Progenitor cell of endocrine pancreas (in vitro differentiated cells): ENCODE measurements at regions not wholly inside any gene's neighbourhood (a gene's known extent, or its start where the extent isn't known, plus 50 kb on each side); places are given as distances from the start of the nearest gene placed in this dataset.

ENCODE experiments used
- DNase-seq: peaks from one replicate; pipeline ENCODE4 v3.0.0; 2021; ENCODE audit warnings: low spot score; ENCODE audit not compliant: unreplicated experiment
- H3K27ac Mint-ChIP-seq: 2 replicates; pipeline ENCODE4 v1.8.0; 2021; ENCODE audit warnings: mild to moderate bottlenecking, moderate library complexity, mixed read lengths
- H3K27me3 Mint-ChIP-seq: 2 replicates; pipeline ENCODE4 v1.8.0; 2021; ENCODE audit warnings: mixed read lengths
- H3K36me3 Mint-ChIP-seq: 2 replicates; pipeline ENCODE4 v1.8.0; 2022; ENCODE audit warnings: mixed read lengths; ENCODE audit not compliant: insufficient read depth
- H3K4me1 Mint-ChIP-seq: 2 replicates; pipeline ENCODE4 v1.8.0; 2021; ENCODE audit warnings: low read depth, mixed read lengths
- H3K4me3 Mint-ChIP-seq: 2 replicates; pipeline ENCODE4 v1.8.0; 2021; ENCODE audit warnings: low read depth, mild to moderate bottlenecking, moderate library complexity, mixed read lengths
- H3K9me3 Mint-ChIP-seq: 2 replicates; pipeline ENCODE4 v1.8.0; 2021; ENCODE audit warnings: low read depth, mixed read lengths
- TF ChIP-seq, protein P1 (sequence below): fragments of 200-600 bp; sonication (generic); IDR thresholded peaks from one replicate; pipeline ENCODE4 v1.5.0; 2021; ENCODE audit warnings: antibody characterized with exemption, mild to moderate bottlenecking; ENCODE audit not compliant: unreplicated experiment

DNA sequence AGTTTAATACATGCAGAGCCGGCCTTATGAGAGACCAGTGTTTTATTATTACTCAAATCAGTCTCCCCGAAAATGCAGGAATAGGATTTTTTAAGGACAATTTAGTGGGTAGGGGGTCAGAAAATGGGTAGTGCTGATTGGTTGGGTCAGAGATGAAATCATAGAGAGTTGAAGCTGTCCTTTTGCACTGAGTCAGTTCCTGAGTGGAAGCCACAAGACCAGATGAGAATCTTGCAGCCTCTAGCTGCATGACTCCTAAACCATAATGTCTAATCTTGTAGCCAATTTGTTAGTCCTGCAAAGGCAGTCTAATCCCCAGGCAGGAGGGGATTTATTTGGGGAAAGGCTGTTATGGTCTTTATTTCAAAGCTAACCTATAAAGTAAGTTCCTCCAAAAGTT is 1163.9 kb downstream of the DIAPH3 start:
- H3K27ac Mint-ChIP-seq, result no peak overlapping the region
- H3K36me3 Mint-ChIP-seq, result no peaks in the 10 kb centered on the region
- no peaks in the 10 kb centered on the region for H3K27me3 Mint-ChIP-seq
- no peak for DNase-seq
- H3K4me1 Mint-ChIP-seq, result no peaks in the 10 kb centered on the region
- no peak overlapping the region for H3K4me3 Mint-ChIP-seq
- TF ChIP-seq, protein P1, sequence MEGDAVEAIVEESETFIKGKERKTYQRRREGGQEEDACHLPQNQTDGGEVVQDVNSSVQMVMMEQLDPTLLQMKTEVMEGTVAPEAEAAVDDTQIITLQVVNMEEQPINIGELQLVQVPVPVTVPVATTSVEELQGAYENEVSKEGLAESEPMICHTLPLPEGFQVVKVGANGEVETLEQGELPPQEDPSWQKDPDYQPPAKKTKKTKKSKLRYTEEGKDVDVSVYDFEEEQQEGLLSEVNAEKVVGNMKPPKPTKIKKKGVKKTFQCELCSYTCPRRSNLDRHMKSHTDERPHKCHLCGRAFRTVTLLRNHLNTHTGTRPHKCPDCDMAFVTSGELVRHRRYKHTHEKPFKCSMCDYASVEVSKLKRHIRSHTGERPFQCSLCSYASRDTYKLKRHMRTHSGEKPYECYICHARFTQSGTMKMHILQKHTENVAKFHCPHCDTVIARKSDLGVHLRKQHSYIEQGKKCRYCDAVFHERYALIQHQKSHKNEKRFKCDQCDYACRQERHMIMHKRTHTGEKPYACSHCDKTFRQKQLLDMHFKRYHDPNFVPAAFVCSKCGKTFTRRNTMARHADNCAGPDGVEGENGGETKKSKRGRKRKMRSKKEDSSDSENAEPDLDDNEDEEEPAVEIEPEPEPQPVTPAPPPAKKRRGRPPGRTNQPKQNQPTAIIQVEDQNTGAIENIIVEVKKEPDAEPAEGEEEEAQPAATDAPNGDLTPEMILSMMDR, result no peak
- peaks cover 7% of the 10 kb centered on the region for H3K9me3 Mint-ChIP-seq

DNA sequence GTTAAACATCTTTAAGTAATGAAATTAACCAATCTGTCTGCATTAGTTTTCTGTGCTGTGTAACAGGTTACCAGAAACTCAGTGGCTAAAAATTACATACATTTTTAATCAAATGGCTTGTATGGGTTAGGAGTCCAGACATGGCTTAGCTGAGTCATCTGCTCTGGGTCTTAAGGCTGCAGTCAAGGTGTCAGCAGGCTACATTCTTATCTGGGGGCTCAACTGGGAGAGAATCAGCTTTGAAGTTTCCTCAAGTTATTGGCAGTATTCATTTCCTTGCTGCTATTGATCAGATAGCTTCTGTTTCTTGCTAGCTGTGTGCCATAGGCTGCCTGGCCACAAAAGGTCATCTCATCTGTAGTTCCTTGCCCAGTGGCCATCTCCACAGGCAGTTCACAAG is 1163.0 kb downstream of the DIAPH3 start:
- Mint-ChIP-seq H3K9me3 (peaks cover 7% of the 10 kb centered on the region), H3K27me3 (no peaks in the 10 kb centered on the region), H3K27ac (no peak overlapping the region), H3K36me3 (no peaks in the 10 kb centered on the region), H3K4me3 (no peak overlapping the region), H3K4me1 (no peaks in the 10 kb centered on the region)
- TF ChIP-seq, protein P1, result no peak
- no peak for DNase-seq

DNA sequence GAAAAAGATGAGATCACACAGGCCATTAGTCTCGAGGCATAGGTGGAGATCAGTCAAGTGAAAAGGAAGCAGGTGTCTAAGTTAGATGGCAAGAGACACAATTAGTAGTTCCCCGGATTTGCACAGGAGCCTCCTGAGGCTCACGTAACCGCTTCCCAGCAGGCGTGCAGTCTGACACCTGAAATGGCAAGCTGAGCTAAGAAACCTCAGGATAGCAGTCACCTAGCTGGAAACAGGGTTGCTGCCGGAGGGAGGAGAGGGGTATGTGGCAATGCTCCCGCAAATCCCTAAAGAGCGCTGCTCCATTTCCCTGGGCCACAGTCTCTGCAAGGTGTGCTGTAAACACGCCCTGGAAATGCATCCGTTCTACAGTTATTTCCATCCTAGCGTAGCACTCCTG is 1151.0 kb downstream of the DIAPH3 start:
- Mint-ChIP-seq H3K27me3 (no peaks in the 10 kb centered on the region), H3K36me3 (no peaks in the 10 kb centered on the region), H3K4me1 (peaks cover 8% of the 10 kb centered on the region), H3K27ac (no peak overlapping the region), H3K9me3 (no peaks in the 10 kb centered on the region), H3K4me3 (no peak overlapping the region)
- no peak for DNase-seq
- TF ChIP-seq, protein P1, result no peak

DNA sequence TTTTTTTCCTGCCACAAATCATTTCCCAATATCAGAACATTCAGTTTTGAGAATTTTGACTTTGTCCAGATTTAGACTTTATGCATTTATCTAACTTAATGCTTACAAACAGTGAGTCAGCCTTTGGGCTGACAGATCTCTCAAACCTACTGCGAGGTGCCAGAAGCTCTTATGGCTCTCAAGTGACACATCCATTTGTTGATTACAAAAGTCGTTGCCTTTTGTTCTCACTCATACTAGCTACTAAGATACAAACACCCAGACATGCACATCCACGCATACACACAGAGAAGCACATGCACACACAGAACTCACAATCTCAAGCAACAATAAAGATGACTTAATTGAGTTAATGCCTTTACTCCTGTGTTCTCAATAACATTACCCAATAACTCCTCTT is 1147.5 kb downstream of the DIAPH3 start:
- Mint-ChIP-seq H3K27me3 (no peaks in the 10 kb centered on the region), H3K27ac (peak overlapping the region; percentile 13), H3K4me3 (no peak overlapping the region), H3K4me1 (peaks cover 8% of the 10 kb centered on the region), H3K36me3 (no peaks in the 10 kb centered on the region), H3K9me3 (no peaks in the 10 kb centered on the region)
- no peak for DNase-seq
- TF ChIP-seq, protein P1, result no peak

DNA sequence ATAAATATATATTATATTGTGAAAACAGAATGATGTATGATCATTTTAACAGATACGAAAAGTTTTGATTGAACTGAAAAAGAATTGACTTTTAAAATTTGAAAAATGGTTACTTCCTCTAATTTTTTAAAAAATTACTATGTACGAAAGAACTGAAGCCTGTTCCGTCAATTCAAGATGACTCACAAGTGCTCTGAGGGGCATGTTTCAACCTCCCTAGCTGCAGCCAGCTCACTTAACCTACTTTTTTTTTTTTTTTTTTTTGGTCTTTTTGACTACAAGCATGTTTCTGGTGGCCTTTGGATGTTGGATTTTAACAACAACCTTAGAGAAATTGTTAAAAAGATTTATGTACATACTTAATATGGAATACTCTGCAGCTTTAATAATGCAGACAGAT is 1139.3 kb downstream of the DIAPH3 start:
- Mint-ChIP-seq H3K4me3 (no peak overlapping the region), H3K27me3 (no peaks in the 10 kb centered on the region), H3K9me3 (no peaks in the 10 kb centered on the region), H3K27ac (no peak overlapping the region), H3K4me1 (no peaks in the 10 kb centered on the region), H3K36me3 (no peaks in the 10 kb centered on the region)
- TF ChIP-seq, protein P1, result no peak
- no peak for DNase-seq
